ENCODE measurements at regions not wholly inside any gene's neighbourhood (a gene's known extent, or its start where the extent isn't known, plus 50 kb on each side); places are given as distances from the start of the nearest gene placed in this dataset.

DNA sequence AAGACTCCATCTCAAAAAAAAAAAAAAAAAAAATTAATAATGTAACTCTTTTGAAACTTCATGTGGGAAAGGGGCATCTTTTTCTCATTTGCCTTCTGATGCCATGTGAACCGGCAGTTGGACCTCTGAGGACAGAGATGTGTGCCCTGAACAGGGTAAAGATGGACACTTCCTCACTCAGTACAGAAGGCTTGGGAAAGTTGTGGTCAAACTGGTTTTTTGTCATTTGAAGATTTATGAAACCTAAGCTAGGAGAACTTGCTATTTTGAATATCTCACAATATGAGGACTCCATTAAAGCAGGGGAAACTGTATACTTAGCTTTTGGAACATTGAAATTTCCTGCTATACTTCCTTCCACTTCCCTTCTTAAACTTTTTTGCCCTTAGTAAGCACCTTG is 147.5 kb upstream of the ALDH1B1 start:
- H3K56ac ChIP-seq (replicated peaks; ENCODE audit: insufficient read length, low read depth, low read length), result no peak overlapping the region
- H2BK20ac ChIP-seq (ENCODE audit: low read length), result no peak overlapping the region
- peaks cover 2% of the 10 kb centered on the region in 2 experiments; a peak in 1 of 4 replicates for H3K9me3 ChIP-seq (ENCODE audit: insufficient read depth in 2 of 2, low read depth in 1 of 2, low read length in 1 of 2)
- H3K27ac ChIP-seq (ENCODE audit: low read depth, low read length), result no peak overlapping the region
- H3K4me1 ChIP-seq (replicated peaks in 1 of 4; ENCODE audit: control insufficient read depth in 3 of 4, insufficient read depth in 4 of 4, low read length in 3 of 4), result no peaks in the 10 kb centered on the region
- H2BK15ac ChIP-seq (ENCODE audit: low read length), result no peak overlapping the region
- no peak overlapping the region for H3K9ac ChIP-seq (replicated peaks in 1 of 4; ENCODE audit: extremely low read depth in 1 of 4, low read depth in 3 of 4, low read length in 3 of 4)
- H3K27me3 ChIP-seq (replicated peaks in 1 of 4; ENCODE audit: control insufficient read depth in 3 of 4, extremely low read depth in 1 of 4, insufficient read depth in 3 of 4, low read length in 3 of 4), result 0 out of 7 replicates have a peak, but pooled peaks cover 0 to under 1% (median 0%) of the 10 kb centered on the region in 4 experiments
- no peak for FAIRE-seq
- H3K14ac ChIP-seq (ENCODE audit: insufficient read length), result no peak overlapping the region
- H4K91ac ChIP-seq (replicated peaks; ENCODE audit: insufficient read length, low read length), result no peak overlapping the region
- no peaks in the 10 kb centered on the region; the same call in 1 of the 2 replicates for H3K23me2 ChIP-seq (ENCODE audit: low read depth, low read length)
- no peak for DNase-seq (ENCODE audit: low read depth in 1 of 2, low spot score in 2 of 2)
- no peak overlapping the region for H2BK5ac ChIP-seq (ENCODE audit: low read depth, low read length)
- ChIA-PET POLR2A (ENCODE audit: partially characterized antibody) (no interaction called here), CTCF (ENCODE audit: partially characterized antibody) (interaction anchor here (1.3 to 2.2 kb wide), 2 partner anchors 10 to 157 kb away, joined by 3 to 5 read pairs; no protein-coding TSS in a partner anchor)
- H4K20me1 ChIP-seq (replicated peaks in 1 of 2; ENCODE audit: control insufficient read depth in 1 of 2, insufficient read depth in 2 of 2, low read length in 2 of 2), result no peaks in the 10 kb centered on the region
- no peak overlapping the region for H3K4me2 ChIP-seq (ENCODE audit: insufficient read depth in 1 of 2, low read depth in 2 of 2, low read length in 2 of 2)
- no peak overlapping the region for H2BK12ac ChIP-seq (ENCODE audit: low read depth, low read length)
- H3K79me2 ChIP-seq (ENCODE audit: control insufficient read depth in 1 of 2, insufficient read depth in 2 of 2, low read length in 2 of 2), result no peaks in the 10 kb centered on the region; a peak in 1 of 4 replicates
- H3K4ac ChIP-seq (replicated peaks; ENCODE audit: insufficient read length, low read depth, low read length), result no peak overlapping the region
- H3K79me1 ChIP-seq (ENCODE audit: low read depth, low read length), result no peaks in the 10 kb centered on the region
- no peaks in the 10 kb centered on the region for H3K36me3 ChIP-seq (ENCODE audit: control insufficient read depth in 2 of 4, insufficient read depth in 4 of 4, low read length in 3 of 4)
- no peak overlapping the region for H3K18ac ChIP-seq (ENCODE audit: extremely low read depth, low read length)
- no peak overlapping the region for H3K4me3 ChIP-seq (ENCODE audit: extremely low read depth in 1 of 4, insufficient read depth in 2 of 4, low read depth in 3 of 4, low read length in 4 of 4)
- H2AFZ ChIP-seq (ENCODE audit: low read length), result no peak overlapping the region
- WGBS, 2 experiments (ENCODE audit: extremely low coverage in 1 of 2, insufficient coverage in 1 of 2, insufficient read length in 1 of 2, insufficient replicate concordance in 2 of 2, low coverage in 1 of 2, low lambda C conversion rate in 2 of 2, missing lambda C conversion rate in 1 of 2), result 89% methylated on average over 1 of the region's 1 CpG; no CpG with 5 or more reads in 1 of the 2 experiments
- no peak overlapping the region for H2AK5ac ChIP-seq (ENCODE audit: low read depth, low read length)
- H4K5ac ChIP-seq (ENCODE audit: insufficient read length, low read depth, low read length), result no peak overlapping the region
- no peak overlapping the region for H4K8ac ChIP-seq (ENCODE audit: extremely low read depth, insufficient read depth, low read length)
- H3K23ac ChIP-seq (ENCODE audit: insufficient read length), result no peak overlapping the region
- no peak overlapping the region for H2BK120ac ChIP-seq (replicated peaks; ENCODE audit: low read depth, low read length)
- TF ChIP-seq MAFK (IDR thresholded peaks at IDR 0.05; ENCODE audit: low read depth, low read length) (no peak), CREB1 (IDR thresholded peaks at IDR 0.05) (no peak), RFX5 (IDR thresholded peaks at IDR 0.05; ENCODE audit: borderline replicate concordance, low read depth, low read length) (no peak), ASH2L (IDR thresholded peaks at IDR 0.05; ENCODE audit: low read length) (no peak), CTBP2 (IDR thresholded peaks at IDR 0.05; ENCODE audit: borderline replicate concordance, insufficient read depth, insufficient read length, low read length) (no peak), BCL11A (IDR thresholded peaks at IDR 0.05; ENCODE audit: low read depth in 2 of 2, low read length in 2 of 2) (no peak), BRCA1 (IDR thresholded peaks at IDR 0.05; ENCODE audit: low read depth, low read length) (no peak), CBX8 (IDR thresholded peaks at IDR 0.05; ENCODE audit: borderline replicate concordance, low read depth, low read length) (no peak), EP300 (IDR thresholded peaks at IDR 0.05; ENCODE audit: borderline replicate concordance in 1 of 2, low read depth in 2 of 2, low read length in 2 of 2) (no peak), KDM4A (IDR thresholded peaks at IDR 0.05; ENCODE audit: low read depth, low read length, severe bottlenecking) (no peak), RXRA (IDR thresholded peaks at IDR 0.05; ENCODE audit: insufficient read depth, low read depth, low read length) (no peak)

All from H1 (cell line).